ENCODE measurements at regions not wholly inside any gene's neighbourhood (a gene's known extent, or its start where the extent isn't known, plus 50 kb on each side); places are given as distances from the start of the nearest gene placed in this dataset.

GRCh38 chr3:110069761-110070160 lies 732.4 kb upstream of the DPPA4 start:
- TF ChIP-seq CTCF (conservative IDR thresholded peaks at IDR 0.05 in 1 of 2, IDR thresholded peaks at IDR 0.05 in 1 of 2; ENCODE audit: extremely low read depth in 1 of 2, insufficient read depth in 1 of 2, low read depth in 1 of 2, low read length in 2 of 2) (no peak), EZH2 (IDR thresholded peaks at IDR 0.05; ENCODE audit: borderline replicate concordance, low read length) (no peak)

All from mammary epithelial cell (primary cell).